PC-9 (cell line): ENCODE measurements at regions not wholly inside any gene's neighbourhood (a gene's known extent, or its start where the extent isn't known, plus 50 kb on each side); places are given as distances from the start of the nearest gene placed in this dataset.

Experiments used
- BruUV-seq: library from RNA; stranded (reverse); fragments of 400-500 nt; replicated peaks from 2 replicates; lab custom pipeline; 2021; lab: Mats Ljungman, UMichigan
- CTCF ChIA-PET: fragments of 300-600 bp; sonication (Branson Sonifier 250); formaldehyde crosslinking; loops from one replicate; lab custom pipeline; 2022; ENCODE audit warnings: antibody characterized with exemption; lab: Charles Lee
- POLR2A ChIA-PET: fragments of 300-600 bp; sonication (Branson Sonifier 250); formaldehyde crosslinking; loops from one replicate; lab custom pipeline; 2022; ENCODE audit warnings: antibody characterized with exemption; ENCODE audit not compliant: unreplicated experiment; lab: Charles Lee
- DNase-seq, 2 experiments: peaks; one replicate each; pipeline versions ENCODE4 v3.0.0 to v3.0.0-alpha.2; 2015 to 2022; ENCODE audit warnings: mixed read lengths in 1 of 2
- H2AFZ ChIP-seq: fragments of 200-600 bp; sonication (generic); 2 replicates; pipeline ENCODE4 v1.8.1; 2017; ENCODE audit warnings: antibody characterized with exemption
- H3F3A ChIP-seq: fragments of 200-600 bp; sonication (generic); 2 replicates; pipeline ENCODE4 v1.8.1; 2017; ENCODE audit warnings: antibody characterized with exemption, mild to moderate bottlenecking, low read depth; ENCODE audit not compliant: insufficient read depth
- H3K27ac ChIP-seq: fragments of 200-600 bp; sonication (generic); 2 replicates; pipeline ENCODE4 v1.6.1; 2016; ENCODE audit warnings: mixed run types
- H3K27me3 ChIP-seq: fragments of 200-600 bp; sonication (generic); 2 replicates; pipeline ENCODE4 v1.6.1; 2016; ENCODE audit warnings: low read depth, mixed run types; ENCODE audit not compliant: insufficient read depth
- H3K36me3 ChIP-seq: fragments of 200-600 bp; sonication (generic); 2 replicates; pipeline ENCODE4 v1.6.1; 2016; ENCODE audit warnings: low read depth, mixed run types
- H3K4me1 ChIP-seq: fragments of 200-600 bp; sonication (generic); replicated peaks from 2 replicates; pipeline ENCODE4 v1.6.1; 2016; ENCODE audit warnings: mixed run types; ENCODE audit not compliant: insufficient read depth
- H3K4me2 ChIP-seq: fragments of 200-600 bp; sonication (generic); 2 replicates; pipeline ENCODE4 v1.6.1; 2017; ENCODE audit warnings: mixed run types
- H3K4me3 ChIP-seq: fragments of 200-600 bp; sonication (generic); 2 replicates; pipeline ENCODE4 v1.6.1; 2016; ENCODE audit warnings: mixed run types
- H3K79me2 ChIP-seq: fragments of 200-600 bp; sonication (generic); 2 replicates; pipeline ENCODE4 v1.6.1; 2017; ENCODE audit warnings: low read depth, mixed run types
- H3K9me2 ChIP-seq: fragments of 200-600 bp; sonication (generic); 2 replicates; pipeline ENCODE4 v1.8.1; 2017; ENCODE audit warnings: mild to moderate bottlenecking; ENCODE audit not compliant: insufficient read depth
- H3K9me3 ChIP-seq: fragments of 200-600 bp; sonication (generic); 2 replicates; pipeline ENCODE4 v1.8.1; 2016; ENCODE audit warnings: low read depth; ENCODE audit not compliant: insufficient read depth
- H4K20me1 ChIP-seq: fragments of 200-600 bp; sonication (generic); 2 replicates; pipeline ENCODE4 v1.8.1; 2017; ENCODE audit not compliant: insufficient read depth
- EZH2 ChIP-seq: fragments of 200-600 bp; sonication (generic); IDR thresholded peaks from 2 replicates; pipeline ENCODE4 v1.8.0; 2017; ENCODE audit warnings: antibody characterized with exemption, low read depth
- intact Hi-C: fragments of 100-400 bp; cut with micrococcal nuclease; formaldehyde crosslinking; loops from one replicate; pipeline ENCODE4 v1.10.0; 2022; ENCODE audit not compliant: unreplicated experiment
- TF ChIP-seq, protein P1 (sequence below): fragments of 200-600 bp; sonication (generic); conservative IDR thresholded peaks from 2 replicates; pipeline ENCODE4 v1.6.1; 2017; ENCODE audit warnings: mixed run types, antibody characterized with exemption, mild to moderate bottlenecking, moderate library complexity

DNA sequence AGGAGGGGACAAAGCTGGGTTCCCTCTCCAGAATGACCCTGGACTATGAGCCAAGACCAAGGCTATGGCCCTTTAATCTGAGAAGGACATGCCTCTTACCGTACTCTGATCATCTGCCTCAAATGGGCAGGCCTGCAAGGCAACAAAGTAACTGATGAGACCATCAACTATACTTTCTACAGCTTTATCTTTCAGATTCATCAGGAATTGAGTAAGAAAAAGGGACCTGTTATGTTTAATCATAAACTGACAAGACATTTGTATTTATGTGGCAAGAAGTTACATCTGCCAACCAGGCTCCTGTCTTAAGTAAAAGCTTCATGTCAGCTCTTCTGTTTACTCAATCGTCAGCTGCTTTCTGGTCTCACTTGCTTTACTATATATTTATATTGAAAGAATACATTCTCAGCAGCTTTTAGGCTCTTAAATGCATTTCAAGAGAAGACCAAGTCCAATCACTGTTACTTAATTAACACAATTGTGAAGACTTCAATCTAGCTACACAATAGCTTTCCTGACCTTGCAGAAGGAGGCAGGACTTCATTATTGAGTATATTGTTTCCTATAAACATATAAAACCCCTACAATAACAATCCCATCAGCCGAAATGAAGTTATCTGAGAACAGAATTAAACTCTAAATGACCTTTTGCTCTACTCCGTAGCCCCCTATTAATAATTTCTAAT, 163.8 kb downstream of the ETAA1 start:
- H3K9me2 ChIP-seq: no peaks in the 10 kb centered on the region
- H3K9me3 ChIP-seq: peaks cover 4% of the 10 kb centered on the region; the same call in 1 of the 2 replicates
- no peaks in the 10 kb centered on the region for H3K4me1 ChIP-seq
- H3K4me2 ChIP-seq: no peak overlapping the region; the same call in 1 of the 2 replicates
- POLR2A ChIA-PET: no interaction called here
- no peaks in the 10 kb centered on the region for H3K79me2 ChIP-seq
- no peak overlapping the region for H3K27ac ChIP-seq
- no peaks in the 10 kb centered on the region for H4K20me1 ChIP-seq
- H2AFZ ChIP-seq: no peak overlapping the region
- intact Hi-C loops: no loop called here
- DNase-seq: no peak
- H3K4me3 ChIP-seq: no peak overlapping the region
- H3K36me3 ChIP-seq: no peaks in the 10 kb centered on the region
- TF ChIP-seq EZH2: no peak
- TF ChIP-seq, protein P1, sequence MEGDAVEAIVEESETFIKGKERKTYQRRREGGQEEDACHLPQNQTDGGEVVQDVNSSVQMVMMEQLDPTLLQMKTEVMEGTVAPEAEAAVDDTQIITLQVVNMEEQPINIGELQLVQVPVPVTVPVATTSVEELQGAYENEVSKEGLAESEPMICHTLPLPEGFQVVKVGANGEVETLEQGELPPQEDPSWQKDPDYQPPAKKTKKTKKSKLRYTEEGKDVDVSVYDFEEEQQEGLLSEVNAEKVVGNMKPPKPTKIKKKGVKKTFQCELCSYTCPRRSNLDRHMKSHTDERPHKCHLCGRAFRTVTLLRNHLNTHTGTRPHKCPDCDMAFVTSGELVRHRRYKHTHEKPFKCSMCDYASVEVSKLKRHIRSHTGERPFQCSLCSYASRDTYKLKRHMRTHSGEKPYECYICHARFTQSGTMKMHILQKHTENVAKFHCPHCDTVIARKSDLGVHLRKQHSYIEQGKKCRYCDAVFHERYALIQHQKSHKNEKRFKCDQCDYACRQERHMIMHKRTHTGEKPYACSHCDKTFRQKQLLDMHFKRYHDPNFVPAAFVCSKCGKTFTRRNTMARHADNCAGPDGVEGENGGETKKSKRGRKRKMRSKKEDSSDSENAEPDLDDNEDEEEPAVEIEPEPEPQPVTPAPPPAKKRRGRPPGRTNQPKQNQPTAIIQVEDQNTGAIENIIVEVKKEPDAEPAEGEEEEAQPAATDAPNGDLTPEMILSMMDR: no peak
- no TSS peak for BruUV-seq
- no peaks in the 10 kb centered on the region for H3K27me3 ChIP-seq
- no peaks in the 10 kb centered on the region for H3F3A ChIP-seq
- CTCF ChIA-PET: interaction anchor here (0.6 kb wide), 1 partner anchor 1132 kb away, joined by 4 read pairs; no protein-coding TSS in a partner anchor

DNA sequence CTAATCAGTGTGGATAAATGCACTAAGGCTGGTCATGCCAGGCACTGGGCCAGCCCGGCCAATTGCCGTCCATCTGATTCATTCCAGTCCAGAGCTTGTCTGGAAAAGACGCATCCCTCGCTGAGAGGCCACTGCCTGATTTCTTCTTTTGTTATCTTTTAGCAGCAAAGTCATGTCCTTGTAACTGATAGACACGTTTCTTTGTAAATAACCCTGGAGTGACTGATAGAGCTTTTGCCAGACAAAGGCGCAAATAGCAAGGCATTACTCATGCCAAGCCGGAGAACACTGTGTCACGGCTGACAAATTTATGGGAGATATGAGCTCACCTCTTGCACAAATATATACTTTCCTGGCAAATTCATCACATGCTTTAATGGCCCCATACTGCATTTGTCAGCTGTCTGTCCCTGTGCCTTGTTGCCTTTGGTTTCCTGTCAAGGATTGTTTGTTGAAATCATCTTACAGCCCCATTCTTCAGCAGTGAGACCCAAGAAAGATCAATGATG, 164.4 kb downstream of the ETAA1 start:
- Histone ChIP-seq H3K9me2 (no peaks in the 10 kb centered on the region), H3K4me2 (no peak overlapping the region; the same call in 1 of the 2 replicates), H3K79me2 (no peaks in the 10 kb centered on the region), H3F3A (no peaks in the 10 kb centered on the region), H2AFZ (no peak overlapping the region), H4K20me1 (no peaks in the 10 kb centered on the region), H3K4me3 (no peak overlapping the region), H3K27me3 (no peaks in the 10 kb centered on the region), H3K4me1 (no peaks in the 10 kb centered on the region), H3K9me3 (peaks cover 4% of the 10 kb centered on the region; the same call in 1 of the 2 replicates), H3K27ac (no peak overlapping the region), H3K36me3 (no peaks in the 10 kb centered on the region)
- ChIA-PET CTCF (interaction anchor here (0.6 kb wide), 1 partner anchor 1132 kb away, joined by 4 read pairs; no protein-coding TSS in a partner anchor), POLR2A (no interaction called here)
- TF ChIP-seq, protein P1: no peak
- TF ChIP-seq EZH2: no peak
- intact Hi-C loops: no loop called here
- no TSS peak for BruUV-seq
- DNase-seq: no peak

DNA sequence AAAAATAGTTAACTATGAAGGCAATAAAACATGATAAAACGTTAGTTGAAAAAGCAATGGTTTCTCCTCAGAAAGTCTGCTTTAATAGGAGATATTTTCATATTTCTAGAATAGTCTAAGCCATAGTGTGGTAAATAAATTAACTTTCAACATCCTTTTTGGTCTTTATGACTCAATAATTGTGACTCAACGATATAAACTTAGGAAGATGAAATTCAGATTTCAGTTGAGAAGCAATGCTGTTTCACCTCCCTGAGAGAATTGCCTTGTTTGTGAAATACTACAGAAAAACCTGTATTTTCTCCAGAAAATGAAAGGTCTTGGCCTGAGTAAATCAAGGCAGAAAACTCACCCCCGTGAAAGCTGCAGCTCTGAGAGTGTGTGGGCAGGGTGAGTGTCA, 166.9 kb downstream of the ETAA1 start:
- 0 out of 2 replicates have a peak, but pooled peaks cover 4% of the 10 kb centered on the region for H3K9me3 ChIP-seq
- POLR2A ChIA-PET: interaction anchor here (0.6 kb wide), 1 partner anchor 1959 kb away, joined by 3 read pairs; no protein-coding TSS in a partner anchor
- no peak overlapping the region for H2AFZ ChIP-seq
- BruUV-seq: no TSS peak
- no peak for TF ChIP-seq EZH2
- TF ChIP-seq, protein P1: no peak
- intact Hi-C loops: no loop called here
- CTCF ChIA-PET: no interaction called here
- H3F3A ChIP-seq: no peaks in the 10 kb centered on the region
- H3K4me1 ChIP-seq: no peaks in the 10 kb centered on the region
- no peak overlapping the region for H3K4me2 ChIP-seq
- no peak for DNase-seq
- H3K4me3 ChIP-seq: no peak overlapping the region
- H3K27me3 ChIP-seq: no peaks in the 10 kb centered on the region
- H3K79me2 ChIP-seq: no peaks in the 10 kb centered on the region
- no peaks in the 10 kb centered on the region; the same call in 1 of the 2 replicates for H3K9me2 ChIP-seq
- no peaks in the 10 kb centered on the region for H4K20me1 ChIP-seq
- H3K27ac ChIP-seq: no peak overlapping the region
- H3K36me3 ChIP-seq: no peaks in the 10 kb centered on the region
